HL-60 (cell line): ENCODE measurements at regions not wholly inside any gene's neighbourhood (a gene's known extent, or its start where the extent isn't known, plus 50 kb on each side); places are given as distances from the start of the nearest gene placed in this dataset.

Experiments
- GABPA ChIP-seq: IDR thresholded peaks from 2 replicates; pipeline ENCODE4 v1.6.1; 2012; ENCODE audit warnings: low read depth
- POLR2AphosphoS5 ChIP-seq: IDR thresholded peaks from 2 replicates; pipeline ENCODE4 v1.6.1; 2012; ENCODE audit warnings: low read depth
- SPI1 ChIP-seq: IDR thresholded peaks from 2 replicates; pipeline ENCODE4 v1.6.1; 2012; ENCODE audit warnings: low read depth, mild to moderate bottlenecking, borderline replicate concordance
- TF ChIP-seq, protein P1 (sequence below): IDR thresholded peaks from one replicate; pipeline ENCODE4 v1.5.1; 2011; ENCODE audit warnings: low read length, control low read depth, inconsistent platforms; ENCODE audit not compliant: insufficient read depth
- TF ChIP-seq, protein P2 (sequence below): IDR thresholded peaks from 2 replicates; pipeline ENCODE4 v1.6.1; 2012; ENCODE audit warnings: low read depth; ENCODE audit not compliant: insufficient replicate concordance

DNA sequence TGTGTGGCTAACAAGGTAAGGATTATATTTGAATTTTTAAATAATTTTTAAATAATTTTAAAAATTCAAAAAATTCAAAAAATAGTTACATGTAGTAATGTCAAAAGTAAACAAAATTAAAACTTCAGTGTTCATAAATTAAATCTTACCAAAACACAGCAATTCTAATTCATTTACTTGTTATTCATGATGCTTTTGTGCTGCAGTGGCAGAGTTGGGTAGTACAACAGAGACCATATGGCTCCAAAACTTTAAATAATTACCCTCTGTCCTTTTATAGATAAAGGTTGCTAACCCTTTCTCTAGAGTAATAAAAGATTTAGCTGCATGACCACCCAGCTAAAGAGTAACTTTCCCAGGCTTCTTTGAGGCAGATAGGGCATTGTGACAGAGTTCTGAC lies 1355.6 kb downstream of the FSTL5 start:
- TF ChIP-seq, protein P1, sequence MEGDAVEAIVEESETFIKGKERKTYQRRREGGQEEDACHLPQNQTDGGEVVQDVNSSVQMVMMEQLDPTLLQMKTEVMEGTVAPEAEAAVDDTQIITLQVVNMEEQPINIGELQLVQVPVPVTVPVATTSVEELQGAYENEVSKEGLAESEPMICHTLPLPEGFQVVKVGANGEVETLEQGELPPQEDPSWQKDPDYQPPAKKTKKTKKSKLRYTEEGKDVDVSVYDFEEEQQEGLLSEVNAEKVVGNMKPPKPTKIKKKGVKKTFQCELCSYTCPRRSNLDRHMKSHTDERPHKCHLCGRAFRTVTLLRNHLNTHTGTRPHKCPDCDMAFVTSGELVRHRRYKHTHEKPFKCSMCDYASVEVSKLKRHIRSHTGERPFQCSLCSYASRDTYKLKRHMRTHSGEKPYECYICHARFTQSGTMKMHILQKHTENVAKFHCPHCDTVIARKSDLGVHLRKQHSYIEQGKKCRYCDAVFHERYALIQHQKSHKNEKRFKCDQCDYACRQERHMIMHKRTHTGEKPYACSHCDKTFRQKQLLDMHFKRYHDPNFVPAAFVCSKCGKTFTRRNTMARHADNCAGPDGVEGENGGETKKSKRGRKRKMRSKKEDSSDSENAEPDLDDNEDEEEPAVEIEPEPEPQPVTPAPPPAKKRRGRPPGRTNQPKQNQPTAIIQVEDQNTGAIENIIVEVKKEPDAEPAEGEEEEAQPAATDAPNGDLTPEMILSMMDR = no peak
- TF ChIP-seq, protein P2, sequence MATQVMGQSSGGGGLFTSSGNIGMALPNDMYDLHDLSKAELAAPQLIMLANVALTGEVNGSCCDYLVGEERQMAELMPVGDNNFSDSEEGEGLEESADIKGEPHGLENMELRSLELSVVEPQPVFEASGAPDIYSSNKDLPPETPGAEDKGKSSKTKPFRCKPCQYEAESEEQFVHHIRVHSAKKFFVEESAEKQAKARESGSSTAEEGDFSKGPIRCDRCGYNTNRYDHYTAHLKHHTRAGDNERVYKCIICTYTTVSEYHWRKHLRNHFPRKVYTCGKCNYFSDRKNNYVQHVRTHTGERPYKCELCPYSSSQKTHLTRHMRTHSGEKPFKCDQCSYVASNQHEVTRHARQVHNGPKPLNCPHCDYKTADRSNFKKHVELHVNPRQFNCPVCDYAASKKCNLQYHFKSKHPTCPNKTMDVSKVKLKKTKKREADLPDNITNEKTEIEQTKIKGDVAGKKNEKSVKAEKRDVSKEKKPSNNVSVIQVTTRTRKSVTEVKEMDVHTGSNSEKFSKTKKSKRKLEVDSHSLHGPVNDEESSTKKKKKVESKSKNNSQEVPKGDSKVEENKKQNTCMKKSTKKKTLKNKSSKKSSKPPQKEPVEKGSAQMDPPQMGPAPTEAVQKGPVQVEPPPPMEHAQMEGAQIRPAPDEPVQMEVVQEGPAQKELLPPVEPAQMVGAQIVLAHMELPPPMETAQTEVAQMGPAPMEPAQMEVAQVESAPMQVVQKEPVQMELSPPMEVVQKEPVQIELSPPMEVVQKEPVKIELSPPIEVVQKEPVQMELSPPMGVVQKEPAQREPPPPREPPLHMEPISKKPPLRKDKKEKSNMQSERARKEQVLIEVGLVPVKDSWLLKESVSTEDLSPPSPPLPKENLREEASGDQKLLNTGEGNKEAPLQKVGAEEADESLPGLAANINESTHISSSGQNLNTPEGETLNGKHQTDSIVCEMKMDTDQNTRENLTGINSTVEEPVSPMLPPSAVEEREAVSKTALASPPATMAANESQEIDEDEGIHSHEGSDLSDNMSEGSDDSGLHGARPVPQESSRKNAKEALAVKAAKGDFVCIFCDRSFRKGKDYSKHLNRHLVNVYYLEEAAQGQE = no peak
- TF ChIP-seq POLR2AphosphoS5 (no peak), GABPA (no peak), SPI1 (no peak)
